ENCODE measurements at regions not wholly inside any gene's neighbourhood (a gene's known extent, or its start where the extent isn't known, plus 50 kb on each side); places are given as distances from the start of the nearest gene placed in this dataset.
A peak's percentile ranks its signal among the peaks of the same experiment; 100 is the strongest.

DNA sequence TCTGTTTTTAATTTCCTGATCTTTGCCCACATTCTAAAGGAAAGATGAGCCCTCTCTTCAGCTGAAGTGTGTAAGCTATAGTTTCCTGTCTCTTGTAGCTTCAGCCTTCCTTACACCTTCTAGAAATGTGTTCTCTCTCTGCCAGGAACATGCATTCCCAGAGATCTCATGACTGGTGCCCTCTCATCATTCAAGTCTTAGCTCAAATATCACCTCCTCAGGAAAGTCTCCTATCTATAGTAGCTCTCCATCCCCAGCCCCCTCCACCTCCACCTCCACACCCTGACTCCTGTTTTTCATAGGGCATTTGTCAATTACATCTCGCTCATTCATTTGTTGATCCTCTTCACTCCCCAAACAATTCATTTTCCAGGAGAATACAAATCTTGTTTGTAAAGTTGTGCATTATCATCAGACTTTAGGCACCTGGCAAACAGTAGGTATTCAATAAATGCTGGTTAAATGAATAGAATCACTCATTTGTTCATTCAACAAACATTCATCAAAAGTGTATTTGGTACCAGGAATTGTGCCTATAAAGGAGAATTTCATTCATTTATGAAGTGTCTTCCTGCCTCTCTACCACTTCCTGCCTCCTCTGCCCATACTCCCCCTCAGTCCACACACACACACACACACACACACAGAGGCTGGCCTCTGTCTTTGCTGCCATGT is 160.3 kb downstream of the BBOX1 start:
- DNase-seq (no peak), ATAC-seq (peak; percentile 28 to 78)
- intact Hi-C loops (cut with DNase I; ENCODE audit: low total_unique reads) (no loop called here), in situ Hi-C loops (cut with MboI; ENCODE audit: low sequenced_read_pairs in 4 of 4) (no loop called here)
- TF ChIP-seq, protein P1, sequence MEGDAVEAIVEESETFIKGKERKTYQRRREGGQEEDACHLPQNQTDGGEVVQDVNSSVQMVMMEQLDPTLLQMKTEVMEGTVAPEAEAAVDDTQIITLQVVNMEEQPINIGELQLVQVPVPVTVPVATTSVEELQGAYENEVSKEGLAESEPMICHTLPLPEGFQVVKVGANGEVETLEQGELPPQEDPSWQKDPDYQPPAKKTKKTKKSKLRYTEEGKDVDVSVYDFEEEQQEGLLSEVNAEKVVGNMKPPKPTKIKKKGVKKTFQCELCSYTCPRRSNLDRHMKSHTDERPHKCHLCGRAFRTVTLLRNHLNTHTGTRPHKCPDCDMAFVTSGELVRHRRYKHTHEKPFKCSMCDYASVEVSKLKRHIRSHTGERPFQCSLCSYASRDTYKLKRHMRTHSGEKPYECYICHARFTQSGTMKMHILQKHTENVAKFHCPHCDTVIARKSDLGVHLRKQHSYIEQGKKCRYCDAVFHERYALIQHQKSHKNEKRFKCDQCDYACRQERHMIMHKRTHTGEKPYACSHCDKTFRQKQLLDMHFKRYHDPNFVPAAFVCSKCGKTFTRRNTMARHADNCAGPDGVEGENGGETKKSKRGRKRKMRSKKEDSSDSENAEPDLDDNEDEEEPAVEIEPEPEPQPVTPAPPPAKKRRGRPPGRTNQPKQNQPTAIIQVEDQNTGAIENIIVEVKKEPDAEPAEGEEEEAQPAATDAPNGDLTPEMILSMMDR (IDR thresholded peaks at IDR 0.05 in 4 of 5, conservative IDR thresholded peaks at IDR 0.05 in 1 of 5) = no peak
- no peak for TF ChIP-seq POLR2A (IDR thresholded peaks at IDR 0.05)
- no peaks in the 10 kb centered on the region for H3K27me3 ChIP-seq
- peak overlapping the region; percentile 74 to 83 (median 78) for H3K27ac ChIP-seq
- H3K4me1 ChIP-seq = peaks cover 37 to 42% of the 10 kb centered on the region in 2 donors
- no peak overlapping the region for H3K4me3 ChIP-seq
- no peaks in the 10 kb centered on the region for H3K36me3 ChIP-seq
- no peaks in the 10 kb centered on the region for H3K9me3 ChIP-seq

DNA sequence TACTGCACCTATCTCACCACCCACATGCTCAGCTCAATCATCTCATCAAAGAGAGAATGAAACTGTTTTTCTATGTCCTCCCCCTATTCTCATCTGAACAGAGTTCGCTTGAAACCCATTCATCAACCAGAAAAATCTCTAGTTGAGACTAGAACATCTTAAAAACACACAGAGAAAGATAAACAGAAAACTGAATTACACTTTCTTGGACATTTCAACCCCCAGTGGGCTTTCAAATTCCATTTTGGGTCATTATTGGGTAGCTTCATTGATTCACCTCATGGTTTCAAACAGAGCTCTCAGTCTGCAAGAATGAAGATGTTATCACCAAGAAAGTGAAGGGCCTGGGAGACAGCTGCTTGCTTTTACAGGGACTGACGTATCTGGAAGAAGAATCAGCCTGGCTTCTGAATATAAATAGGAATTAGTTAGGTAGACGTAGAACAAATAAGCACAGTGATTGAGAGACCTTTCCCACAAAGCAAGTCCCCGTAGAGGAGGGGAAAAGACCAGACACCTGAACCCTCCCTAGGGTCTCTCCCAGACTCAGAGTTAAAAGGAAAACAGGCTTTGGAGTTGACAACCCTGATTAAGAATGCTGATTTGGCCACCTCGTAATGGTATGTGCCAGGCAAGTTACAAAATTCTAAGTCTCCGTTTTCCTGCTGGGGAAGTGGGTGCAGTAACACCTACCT is 155.7 kb downstream of the BBOX1 start:
- TF ChIP-seq, protein P1 (IDR thresholded peaks at IDR 0.05 in 4 of 5, conservative IDR thresholded peaks at IDR 0.05 in 1 of 5) = no peak
- TF ChIP-seq POLR2A (IDR thresholded peaks at IDR 0.05) = no peak
- intact Hi-C loops (cut with DNase I; ENCODE audit: low total_unique reads) (no loop called here), in situ Hi-C loops (cut with MboI; ENCODE audit: low sequenced_read_pairs in 4 of 4) (no loop called here)
- Histone ChIP-seq H3K36me3 (no peaks in the 10 kb centered on the region), H3K4me3 (no peak overlapping the region), H3K27ac (peak overlapping the region in 2 of 4 donors; percentile 56), H3K4me1 (peaks cover 9 to 21% of the 10 kb centered on the region in 2 donors), H3K9me3 (no peaks in the 10 kb centered on the region), H3K27me3 (no peaks in the 10 kb centered on the region)
- ATAC-seq (no peak), DNase-seq (no peak)

DNA sequence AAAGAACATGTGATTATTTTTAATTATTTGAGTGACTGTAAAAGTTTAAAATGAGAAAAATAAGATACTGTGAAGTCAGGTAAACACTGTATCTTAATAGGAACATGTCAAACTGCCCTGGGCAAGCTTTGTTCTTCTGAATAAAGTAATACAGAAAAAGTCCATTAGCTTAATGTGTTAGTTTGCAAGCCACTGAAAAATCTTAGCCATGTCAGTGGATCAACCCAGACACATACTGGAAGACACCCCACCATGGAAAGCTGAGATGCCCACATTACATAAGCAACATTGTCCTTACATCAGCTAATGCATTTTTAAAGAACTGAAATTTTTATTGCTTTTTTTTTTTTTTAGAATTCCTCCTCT is 155.2 kb downstream of the BBOX1 start:
- TF ChIP-seq POLR2A (IDR thresholded peaks at IDR 0.05) = no peak
- TF ChIP-seq, protein P1 (IDR thresholded peaks at IDR 0.05 in 4 of 5, conservative IDR thresholded peaks at IDR 0.05 in 1 of 5) = no peak
- DNase-seq (no peak), ATAC-seq (no peak)
- H3K4me1 ChIP-seq = peaks cover 4 to 15% of the 10 kb centered on the region in 2 donors
- no peaks in the 10 kb centered on the region for H3K36me3 ChIP-seq
- H3K4me3 ChIP-seq = no peak overlapping the region
- H3K9me3 ChIP-seq = no peaks in the 10 kb centered on the region
- in situ Hi-C loops (cut with MboI; ENCODE audit: low sequenced_read_pairs in 4 of 4) = no loop called here
- no peaks in the 10 kb centered on the region for H3K27me3 ChIP-seq
- intact Hi-C loops (cut with DNase I; ENCODE audit: low total_unique reads) = no loop called here
- no peak overlapping the region for H3K27ac ChIP-seq

DNA sequence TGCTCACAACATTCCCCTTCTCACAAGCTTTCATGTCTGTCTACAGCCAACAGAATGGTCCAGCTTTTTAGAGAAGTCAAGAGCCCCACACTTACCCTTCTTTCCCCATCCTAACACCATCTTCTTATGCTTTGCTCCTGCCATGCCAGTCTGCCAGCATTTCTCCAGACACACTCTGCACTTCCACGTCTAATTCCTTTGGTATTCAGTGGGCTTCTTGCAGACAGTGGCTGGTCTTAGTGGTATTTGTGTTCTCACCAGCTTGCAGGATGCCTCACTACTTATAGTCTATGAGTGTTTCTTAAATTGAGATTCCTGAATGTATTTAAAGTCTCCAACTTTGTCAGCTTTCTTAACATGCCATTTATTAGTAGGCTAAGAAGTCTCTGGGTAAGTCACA is 154.4 kb downstream of the BBOX1 start:
- Histone ChIP-seq H3K4me3 (no peak overlapping the region), H3K27ac (no peak overlapping the region), H3K9me3 (no peaks in the 10 kb centered on the region), H3K4me1 (peaks cover 0 to 8% of the 10 kb centered on the region in 2 donors), H3K36me3 (no peaks in the 10 kb centered on the region), H3K27me3 (no peaks in the 10 kb centered on the region)
- no peak for ATAC-seq
- DNase-seq = no peak
- TF ChIP-seq, protein P1 (IDR thresholded peaks at IDR 0.05 in 4 of 5, conservative IDR thresholded peaks at IDR 0.05 in 1 of 5) = no peak
- no peak for TF ChIP-seq POLR2A (IDR thresholded peaks at IDR 0.05)
- intact Hi-C loops (cut with DNase I; ENCODE audit: low total_unique reads) = no loop called here
- in situ Hi-C loops (cut with MboI; ENCODE audit: low sequenced_read_pairs in 4 of 4) = no loop called here

All from gastrocnemius medialis (tissue), 4 donors.